CD8-positive, alpha-beta memory T cell (primary cell): ENCODE measurements at regions not wholly inside any gene's neighbourhood (a gene's known extent, or its start where the extent isn't known, plus 50 kb on each side); places are given as distances from the start of the nearest gene placed in this dataset.

Source experiments
- CTCF ChIA-PET: fragments of 350-600 bp; sonication (Branson Sonifier 250); formaldehyde crosslinking; loops from one replicate; lab custom pipeline; 2021; ENCODE audit warnings: antibody characterized with exemption; lab: Charles Lee
- POLR2A ChIA-PET: fragments of 350-600 bp; sonication (Branson Sonifier 250); formaldehyde crosslinking; loops from one replicate; lab custom pipeline; 2021; ENCODE audit warnings: antibody characterized with exemption; lab: Charles Lee
- DNase-seq, 5 donors: peaks; one replicate each; pipeline versions ENCODE4 v3.0.0 to v3.0.0-alpha.2; 2020 to 2022; ENCODE audit warnings: mixed read lengths in 1 of 5
- H3K27ac ChIP-seq: one replicate; pipeline ENCODE4 v1.7.0; 2013; ENCODE audit warnings: low read depth, mild to moderate bottlenecking, low read length, moderate library complexity
- H3K27me3 ChIP-seq: 2 replicates; pipeline ENCODE4 v1.7.0; 2013; ENCODE audit warnings: low read length, mild to moderate bottlenecking; ENCODE audit not compliant: insufficient read depth, poor library complexity, severe bottlenecking
- H3K36me3 ChIP-seq: 2 replicates; pipeline ENCODE4 v1.7.0; 2013; ENCODE audit warnings: mild to moderate bottlenecking, low read length, moderate library complexity; ENCODE audit not compliant: insufficient read depth
- H3K4me1 ChIP-seq: 2 replicates; pipeline ENCODE4 v1.7.0; 2013; ENCODE audit warnings: mild to moderate bottlenecking, low read length, moderate library complexity; ENCODE audit not compliant: insufficient read depth
- H3K4me3 ChIP-seq: 2 replicates; pipeline ENCODE4 v1.7.0; 2013; ENCODE audit warnings: mild to moderate bottlenecking, low read length
- H3K9me3 ChIP-seq: 2 replicates; pipeline ENCODE4 v1.7.0; 2013; ENCODE audit warnings: mild to moderate bottlenecking, low read length
- H3K27ac Mint-ChIP-seq, 8 donors: one replicate each; pipeline ENCODE4 v1.8.0; 2020 to 2021; ENCODE audit warnings: mixed read lengths in 8 of 8, mild to moderate bottlenecking in 6 of 8, inconsistent platforms in 3 of 8, moderate library complexity in 3 of 8
- H3K27me3 Mint-ChIP-seq, 2 donors: one replicate each; pipeline ENCODE4 v1.8.0; 2020 to 2021; ENCODE audit warnings: mixed read lengths in 2 of 2, mild to moderate bottlenecking in 1 of 2, moderate library complexity in 1 of 2
- H3K36me3 Mint-ChIP-seq, 3 donors: one replicate each; pipeline ENCODE4 v1.8.0; 2020 to 2021; ENCODE audit warnings: mixed read lengths in 3 of 3, inconsistent platforms in 1 of 3, mild to moderate bottlenecking in 1 of 3
- H3K4me1 Mint-ChIP-seq, 3 donors: one replicate each; pipeline ENCODE4 v1.8.0; 2020 to 2021; ENCODE audit warnings: mixed read lengths in 3 of 3, inconsistent platforms in 1 of 3, mild to moderate bottlenecking in 1 of 3
- H3K4me3 Mint-ChIP-seq, 7 donors: one replicate each; pipeline ENCODE4 v1.8.0; 2020 to 2021; ENCODE audit warnings: mixed read lengths in 7 of 7, mild to moderate bottlenecking in 6 of 7, moderate library complexity in 4 of 7, inconsistent platforms in 2 of 7
- H3K9me3 Mint-ChIP-seq, 5 donors: one replicate each; pipeline ENCODE4 v1.8.0; 2020 to 2022; ENCODE audit warnings: mixed read lengths in 5 of 5, mild to moderate bottlenecking in 3 of 5, moderate library complexity in 2 of 5, inconsistent platforms in 1 of 5

- DNase-seq = no peak
- H3K4me3 Mint-ChIP-seq = no peak overlapping the region
- Histone ChIP-seq H3K9me3 (no peaks in the 10 kb centered on the region), H3K27me3 (no peaks in the 10 kb centered on the region), H3K4me3 (no peak overlapping the region), H3K36me3 (no peaks in the 10 kb centered on the region), H3K4me1 (no peaks in the 10 kb centered on the region), H3K27ac (no peak overlapping the region)
- CTCF ChIA-PET = no interaction called here
- H3K4me1 Mint-ChIP-seq = no peaks in the 10 kb centered on the region
- H3K27ac Mint-ChIP-seq = no peak overlapping the region
- H3K9me3 Mint-ChIP-seq = no peaks in the 10 kb centered on the region
- H3K27me3 Mint-ChIP-seq = peaks cover 13 to 33% of the 10 kb centered on the region in 2 donors
- no peaks in the 10 kb centered on the region for H3K36me3 Mint-ChIP-seq
- POLR2A ChIA-PET = no interaction called here
Measured at GRCh38 chr12:111184161-111184560, 184.7 kb downstream of the PHETA1 start.

GRCh38 chr12:111183094-111183493, 185.8 kb downstream of the PHETA1 start:
- H3K27ac ChIP-seq = no peak overlapping the region

GRCh38 chr12:111182382-111182781, 186.5 kb downstream of the PHETA1 start:
- no peaks in the 10 kb centered on the region for H3K9me3 Mint-ChIP-seq
- no peak for DNase-seq
- ChIA-PET POLR2A (no interaction called here), CTCF (no interaction called here)
- no peaks in the 10 kb centered on the region for H3K36me3 ChIP-seq
- H3K27ac ChIP-seq = no peak overlapping the region
- H3K9me3 ChIP-seq = no peaks in the 10 kb centered on the region
- no peak overlapping the region for H3K27ac Mint-ChIP-seq
- H3K36me3 Mint-ChIP-seq = no peaks in the 10 kb centered on the region
- peaks cover 18 to 47% of the 10 kb centered on the region in 2 donors for H3K27me3 Mint-ChIP-seq
- H3K4me1 ChIP-seq = no peaks in the 10 kb centered on the region
- H3K27me3 ChIP-seq = no peaks in the 10 kb centered on the region
- no peaks in the 10 kb centered on the region for H3K4me1 Mint-ChIP-seq
- no peak overlapping the region for H3K4me3 ChIP-seq
- no peak overlapping the region for H3K4me3 Mint-ChIP-seq

More at GRCh38 chr12:111183094-111183493, 185.8 kb downstream of the PHETA1 start:
- no peak for DNase-seq
- no peaks in the 10 kb centered on the region for H3K4me1 ChIP-seq
- Mint-ChIP-seq H3K9me3 (no peaks in the 10 kb centered on the region), H3K27ac (no peak overlapping the region), H3K4me3 (no peak overlapping the region), H3K27me3 (peaks cover 13 to 42% of the 10 kb centered on the region in 2 donors), H3K36me3 (no peaks in the 10 kb centered on the region), H3K4me1 (no peaks in the 10 kb centered on the region)
- POLR2A ChIA-PET = no interaction called here
- no peaks in the 10 kb centered on the region for H3K36me3 ChIP-seq
- CTCF ChIA-PET = no interaction called here
- H3K9me3 ChIP-seq = no peaks in the 10 kb centered on the region
- H3K4me3 ChIP-seq = no peak overlapping the region
- H3K27me3 ChIP-seq = no peaks in the 10 kb centered on the region

GRCh38 chr12:111181143-111181726, 187.7 kb downstream of the PHETA1 start:
- Histone ChIP-seq H3K36me3 (no peaks in the 10 kb centered on the region), H3K27me3 (no peaks in the 10 kb centered on the region), H3K4me1 (no peaks in the 10 kb centered on the region), H3K9me3 (no peaks in the 10 kb centered on the region), H3K27ac (no peak overlapping the region), H3K4me3 (no peak overlapping the region)
- DNase-seq = no peak
- ChIA-PET CTCF (no interaction called here), POLR2A (no interaction called here)
- H3K9me3 Mint-ChIP-seq = no peaks in the 10 kb centered on the region
- no peak overlapping the region for H3K4me3 Mint-ChIP-seq
- H3K4me1 Mint-ChIP-seq = no peaks in the 10 kb centered on the region
- H3K27me3 Mint-ChIP-seq = peaks cover 20 to 55% of the 10 kb centered on the region in 2 donors
- H3K36me3 Mint-ChIP-seq = no peaks in the 10 kb centered on the region
- no peak overlapping the region for H3K27ac Mint-ChIP-seq

- no peaks in the 10 kb centered on the region for H3K4me1 Mint-ChIP-seq
- peaks cover 22 to 59% of the 10 kb centered on the region in 2 donors for H3K27me3 Mint-ChIP-seq
- POLR2A ChIA-PET = no interaction called here
- Histone ChIP-seq H3K27me3 (no peaks in the 10 kb centered on the region), H3K36me3 (no peaks in the 10 kb centered on the region), H3K4me3 (no peak overlapping the region), H3K4me1 (no peaks in the 10 kb centered on the region), H3K27ac (no peak overlapping the region), H3K9me3 (no peaks in the 10 kb centered on the region)
- DNase-seq = no peak
- H3K36me3 Mint-ChIP-seq = no peaks in the 10 kb centered on the region
- CTCF ChIA-PET = no interaction called here
- H3K27ac Mint-ChIP-seq = peak overlapping the region in 1 of 8 donors; percentile 44
- H3K9me3 Mint-ChIP-seq = no peaks in the 10 kb centered on the region
- no peak overlapping the region for H3K4me3 Mint-ChIP-seq
Measured at GRCh38 chr12:111180426-111181142, 188.3 kb downstream of the PHETA1 start.

GRCh38 chr12:111178181-111179081, 190.5 kb downstream of the PHETA1 start:
- no peaks in the 10 kb centered on the region for H3K36me3 Mint-ChIP-seq
- CTCF ChIA-PET = no interaction called here

GRCh38 chr12:111175396-111176094, 193.3 kb downstream of the PHETA1 start:
- Histone ChIP-seq H3K9me3 (no peaks in the 10 kb centered on the region), H3K36me3 (no peaks in the 10 kb centered on the region), H3K27ac (no peak overlapping the region), H3K4me3 (no peak overlapping the region), H3K27me3 (no peaks in the 10 kb centered on the region), H3K4me1 (no peaks in the 10 kb centered on the region)
- CTCF ChIA-PET = no interaction called here
- no peak overlapping the region for H3K27ac Mint-ChIP-seq
- H3K36me3 Mint-ChIP-seq = no peaks in the 10 kb centered on the region
- H3K9me3 Mint-ChIP-seq = no peaks in the 10 kb centered on the region
- no peaks in the 10 kb centered on the region for H3K4me1 Mint-ChIP-seq
- no peak overlapping the region for H3K4me3 Mint-ChIP-seq
- DNase-seq = no peak
- POLR2A ChIA-PET = no interaction called here
- H3K27me3 Mint-ChIP-seq = peaks cover 25 to 65% of the 10 kb centered on the region in 2 donors

More at GRCh38 chr12:111178181-111179081, 190.5 kb downstream of the PHETA1 start:
- Histone ChIP-seq H3K4me3 (no peak overlapping the region), H3K27ac (no peak overlapping the region), H3K9me3 (no peaks in the 10 kb centered on the region), H3K27me3 (no peaks in the 10 kb centered on the region), H3K36me3 (no peaks in the 10 kb centered on the region), H3K4me1 (no peaks in the 10 kb centered on the region)
- Mint-ChIP-seq H3K9me3 (no peaks in the 10 kb centered on the region), H3K27ac (peak overlapping the region in 1 of 8 donors; percentile 79), H3K4me1 (no peaks in the 10 kb centered on the region), H3K4me3 (no peak overlapping the region), H3K27me3 (peaks cover 25 to 69% of the 10 kb centered on the region in 2 donors)
- DNase-seq = no peak
- POLR2A ChIA-PET = no interaction called here
